Activated CD8-positive, alpha-beta memory T cell treated with anti-CD3 and anti-CD28 coated beads, Interleukin-2, amount 50 U/mL, for 24 hours (primary cell): ENCODE measurements at regions not wholly inside any gene's neighbourhood (a gene's known extent, or its start where the extent isn't known, plus 50 kb on each side); places are given as distances from the start of the nearest gene placed in this dataset.

Source experiments
- DNase-seq: peaks from one replicate; pipeline ENCODE4 v3.0.0-alpha.2; 2020; ENCODE audit errors: extremely low read depth

- no peak for DNase-seq
Measured at GRCh38 chr19:34109596-34109995, 62.7 kb upstream of the LSM14A start.

GRCh38 chr19:34118879-34119748, 53.2 kb upstream of the LSM14A start:
- DNase-seq: no peak

DNA sequence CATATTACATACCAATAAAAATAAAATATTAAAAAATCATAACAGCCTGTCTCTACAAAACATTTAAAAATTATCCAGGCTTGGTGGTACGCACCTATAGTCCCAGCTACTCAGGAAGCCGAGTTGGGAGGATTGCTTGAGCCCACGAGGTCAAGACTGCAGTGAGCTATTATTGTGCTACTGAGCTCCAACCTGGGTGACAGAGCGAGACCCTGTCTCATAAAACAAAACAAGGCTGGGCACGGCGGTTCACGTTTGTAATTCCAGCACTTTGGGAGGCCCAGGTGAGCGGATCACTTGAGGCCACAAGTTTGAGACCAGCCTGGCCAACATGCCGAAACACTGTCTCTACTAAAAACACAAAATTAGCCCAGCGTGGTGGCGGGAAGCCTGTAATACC, 52.2 kb upstream of the LSM14A start:
- no peak for DNase-seq

GRCh38 chr19:34120846-34121639, 51.3 kb upstream of the LSM14A start:
- peak; percentile 12 for DNase-seq
